Kidney (tissue), 13 donors: ENCODE measurements at regions not wholly inside any gene's neighbourhood (a gene's known extent, or its start where the extent isn't known, plus 50 kb on each side); places are given as distances from the start of the nearest gene placed in this dataset.
A peak's percentile ranks its signal among the peaks of the same experiment; 100 is the strongest.

ENCODE experiments used
- DNase-seq, 5 donors: peaks; one replicate each; pipeline ENCODE4 v3.0.0-alpha.2; 2013 to 2020
- FAIRE-seq: peaks from 2 replicates; lab custom pipeline; 2012; peaks lifted over from hg19 to GRCh38; lab: Jason Lieb, UNC
- H3K27ac ChIP-seq, 2 donors: one replicate each; pipeline ENCODE4 v1.7.0; 2013; ENCODE audit warnings: low read depth in 2 of 2, low read length in 2 of 2, inconsistent platforms in 1 of 2
- H3K27me3 ChIP-seq: one replicate; pipeline ENCODE4 v1.7.1; 2013; ENCODE audit warnings: low read length, inconsistent platforms; ENCODE audit not compliant: control insufficient read depth, insufficient read depth
- H3K36me3 ChIP-seq, 3 donors: one replicate each; pipeline versions ENCODE4 v1.7.0 to v1.7.1; 2013; ENCODE audit warnings: low read length in 3 of 3, control low read depth in 1 of 3, inconsistent platforms in 1 of 3; ENCODE audit not compliant: insufficient read depth in 3 of 3, control insufficient read depth in 2 of 3
- H3K4me1 ChIP-seq, 3 donors: one replicate each; pipeline versions ENCODE4 v1.7.0 to v1.7.1; 2013; ENCODE audit warnings: low read length in 3 of 3, inconsistent platforms in 1 of 3, low read depth in 1 of 3; ENCODE audit not compliant: control insufficient read depth in 2 of 3, insufficient read depth in 2 of 3
- H3K4me3 ChIP-seq, 3 donors: one replicate each; pipeline versions ENCODE4 v1.7.0 to v1.8.1; 2013; ENCODE audit warnings: low read length in 3 of 3, control low read depth in 1 of 3, inconsistent platforms in 1 of 3
- H3K9ac ChIP-seq, 3 donors: one replicate each; pipeline versions ENCODE4 v1.7.0 to v1.7.1; 2013; ENCODE audit warnings: low read length in 3 of 3, control low read depth in 1 of 3, inconsistent platforms in 1 of 3
- H3K9me3 ChIP-seq, 3 donors: one replicate each; pipeline versions ENCODE4 v1.7.0 to v1.7.1; 2013; ENCODE audit warnings: low read length in 3 of 3, control low read depth in 1 of 3, inconsistent platforms in 1 of 3; ENCODE audit not compliant: control insufficient read depth in 2 of 3, insufficient read depth in 1 of 3
- intact Hi-C: fragments of 100-400 bp; cut with DNase I; formaldehyde crosslinking; loops from one replicate; pipeline ENCODE4 v1.11.1; 2022
- TF ChIP-seq, protein P1 (sequence below): IDR thresholded peaks from 3 replicates; pipeline ENCODE4 v1.5.1; 2012; ENCODE audit warnings: mild to moderate bottlenecking, moderate library complexity, borderline replicate concordance; ENCODE audit not compliant: insufficient read depth; ENCODE audit errors: extremely low read depth
- donor health status: control.
- donor health status: control.
- donor health status: control.
- donor health status: control.
- donor health status: control.
- donor health status: DM: yes; HTN: yes; CAD: no.
- donor health status: Normal renal cell carcinoma (clear cell type).

DNA sequence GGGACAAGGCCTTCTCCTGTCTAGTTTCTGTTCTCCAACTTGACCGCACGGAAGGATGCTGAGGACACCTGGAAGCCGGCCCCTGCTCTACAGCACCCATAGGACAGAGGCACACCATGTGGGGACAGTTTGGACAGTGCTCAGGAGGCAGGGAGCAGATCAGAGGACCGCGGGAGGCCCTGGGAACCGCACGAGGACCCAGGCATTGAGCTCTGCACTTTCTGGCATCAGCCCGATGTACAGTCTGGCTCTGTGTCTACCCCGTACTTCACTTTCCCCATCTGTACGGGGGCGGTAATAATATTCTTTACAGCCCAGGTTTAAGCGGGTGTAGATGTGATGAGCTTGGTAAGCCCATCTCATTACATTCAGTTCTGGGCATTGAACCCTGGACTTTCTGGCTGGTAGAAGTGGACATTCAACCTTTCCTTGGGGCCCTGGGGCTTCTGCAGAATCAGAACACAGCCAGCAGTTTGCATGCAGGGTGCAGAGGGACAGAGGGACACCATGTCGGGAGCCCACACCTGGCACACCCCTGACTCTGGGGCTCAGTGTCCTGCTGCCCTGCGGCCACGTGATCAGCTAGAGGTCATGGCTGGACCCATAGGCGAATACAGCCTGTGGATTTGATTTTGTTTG lies 258.7 kb downstream of the SEC14L1 start:
- DNase-seq (no peak), FAIRE-seq (no peak)
- intact Hi-C loops, result no loop called here
- Histone ChIP-seq H3K9ac (no peak overlapping the region), H3K27ac (no peak overlapping the region), H3K27me3 (no peaks in the 10 kb centered on the region), H3K4me1 (peaks cover 0 to 29% (median 21%) of the 10 kb centered on the region in 3 donors), H3K9me3 (no peaks in the 10 kb centered on the region), H3K36me3 (peaks cover 0 to 6% (median 3%) of the 10 kb centered on the region in 3 donors), H3K4me3 (no peak overlapping the region)
- TF ChIP-seq, protein P1, sequence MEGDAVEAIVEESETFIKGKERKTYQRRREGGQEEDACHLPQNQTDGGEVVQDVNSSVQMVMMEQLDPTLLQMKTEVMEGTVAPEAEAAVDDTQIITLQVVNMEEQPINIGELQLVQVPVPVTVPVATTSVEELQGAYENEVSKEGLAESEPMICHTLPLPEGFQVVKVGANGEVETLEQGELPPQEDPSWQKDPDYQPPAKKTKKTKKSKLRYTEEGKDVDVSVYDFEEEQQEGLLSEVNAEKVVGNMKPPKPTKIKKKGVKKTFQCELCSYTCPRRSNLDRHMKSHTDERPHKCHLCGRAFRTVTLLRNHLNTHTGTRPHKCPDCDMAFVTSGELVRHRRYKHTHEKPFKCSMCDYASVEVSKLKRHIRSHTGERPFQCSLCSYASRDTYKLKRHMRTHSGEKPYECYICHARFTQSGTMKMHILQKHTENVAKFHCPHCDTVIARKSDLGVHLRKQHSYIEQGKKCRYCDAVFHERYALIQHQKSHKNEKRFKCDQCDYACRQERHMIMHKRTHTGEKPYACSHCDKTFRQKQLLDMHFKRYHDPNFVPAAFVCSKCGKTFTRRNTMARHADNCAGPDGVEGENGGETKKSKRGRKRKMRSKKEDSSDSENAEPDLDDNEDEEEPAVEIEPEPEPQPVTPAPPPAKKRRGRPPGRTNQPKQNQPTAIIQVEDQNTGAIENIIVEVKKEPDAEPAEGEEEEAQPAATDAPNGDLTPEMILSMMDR, result no peak

- DNase-seq, result peak in 1 of 5 donors; percentile 79
- no peaks in the 10 kb centered on the region for H3K27me3 ChIP-seq
- H3K9me3 ChIP-seq, result no peaks in the 10 kb centered on the region
- H3K36me3 ChIP-seq, result peaks cover 0 to 6% (median 3%) of the 10 kb centered on the region in 3 donors
- peaks cover 0 to 30% (median 22%) of the 10 kb centered on the region in 3 donors for H3K4me1 ChIP-seq
- H3K27ac ChIP-seq, result no peak overlapping the region
- intact Hi-C loops, result no loop called here
- TF ChIP-seq, protein P1, result no peak
- FAIRE-seq, result no peak
- no peak overlapping the region for H3K4me3 ChIP-seq
- no peak overlapping the region for H3K9ac ChIP-seq
Observed at GRCh38 chr17:77400445-77400870, 259.7 kb downstream of the SEC14L1 start.

GRCh38 chr17:77402159-77402731 lies 261.5 kb downstream of the SEC14L1 start:
- Histone ChIP-seq H3K4me3 (no peak overlapping the region), H3K27me3 (no peaks in the 10 kb centered on the region), H3K27ac (no peak overlapping the region), H3K36me3 (peaks cover 0 to 6% (median 3%) of the 10 kb centered on the region in 3 donors), H3K4me1 (peaks cover 0 to 30% (median 26%) of the 10 kb centered on the region in 3 donors), H3K9ac (no peak overlapping the region), H3K9me3 (no peaks in the 10 kb centered on the region)
- intact Hi-C loops, result no loop called here
- TF ChIP-seq, protein P1, result no peak
- DNase-seq, result no peak
- no peak for FAIRE-seq
